Osteoblast (primary cell): ENCODE measurements at regions not wholly inside any gene's neighbourhood (a gene's known extent, or its start where the extent isn't known, plus 50 kb on each side); places are given as distances from the start of the nearest gene placed in this dataset.

Experiments
- DNase-seq: peaks from one replicate; pipeline ENCODE4 v3.0.0; 2011; ENCODE audit warnings: low spot score, mixed read lengths; ENCODE audit not compliant: insufficient read length; ENCODE audit errors: missing footprints
- H2AFZ ChIP-seq: 2 replicates; pipeline ENCODE4 v1.6.0; 2011; ENCODE audit warnings: mild to moderate bottlenecking, low read length
- H3K27ac ChIP-seq: 2 replicates; pipeline ENCODE4 v1.5.1; 2011; ENCODE audit warnings: mild to moderate bottlenecking, low read depth, low read length, moderate library complexity
- H3K27me3 ChIP-seq: 2 replicates; pipeline ENCODE4 v1.6.0; 2012; ENCODE audit warnings: mild to moderate bottlenecking, control low read depth, inconsistent platforms, low read length, moderate library complexity; ENCODE audit not compliant: insufficient read depth
- H3K36me3 ChIP-seq: 2 replicates; pipeline ENCODE4 v1.5.1; 2011; ENCODE audit warnings: mild to moderate bottlenecking, low read length, control low read depth, moderate library complexity; ENCODE audit not compliant: insufficient read depth
- H3K4me1 ChIP-seq: 2 replicates; pipeline ENCODE4 v1.5.1; 2011; ENCODE audit warnings: mild to moderate bottlenecking, low read length, control low read depth, moderate library complexity; ENCODE audit not compliant: insufficient read depth
- H3K4me2 ChIP-seq: 2 replicates; pipeline ENCODE4 v1.6.0; 2011; ENCODE audit warnings: mild to moderate bottlenecking, low read length; ENCODE audit not compliant: insufficient read depth
- H3K4me3 ChIP-seq: fragments of 200-600 bp; sonication (generic); 3 replicates; pipeline ENCODE4 v1.5.1; 2012; ENCODE audit warnings: mild to moderate bottlenecking, low read length, inconsistent platforms; ENCODE audit not compliant: insufficient read depth
- H3K79me2 ChIP-seq: 2 replicates; pipeline ENCODE4 v1.6.0; 2012; ENCODE audit warnings: mild to moderate bottlenecking, low read length, control low read depth, inconsistent platforms; ENCODE audit not compliant: insufficient read depth
- H3K9me3 ChIP-seq: 2 replicates; pipeline ENCODE4 v1.5.1; 2011; ENCODE audit warnings: low read depth, low read length, control low read depth
- H4K20me1 ChIP-seq: 2 replicates; pipeline ENCODE4 v1.6.0; 2012; ENCODE audit warnings: mild to moderate bottlenecking, low read length, control low read depth; ENCODE audit not compliant: insufficient read depth
- TF ChIP-seq, protein P1 (sequence below): IDR thresholded peaks from 2 replicates; pipeline ENCODE4 v1.5.1; 2011; ENCODE audit warnings: mild to moderate bottlenecking, low read depth, low read length, moderate library complexity; ENCODE audit errors: extremely low read depth

DNA sequence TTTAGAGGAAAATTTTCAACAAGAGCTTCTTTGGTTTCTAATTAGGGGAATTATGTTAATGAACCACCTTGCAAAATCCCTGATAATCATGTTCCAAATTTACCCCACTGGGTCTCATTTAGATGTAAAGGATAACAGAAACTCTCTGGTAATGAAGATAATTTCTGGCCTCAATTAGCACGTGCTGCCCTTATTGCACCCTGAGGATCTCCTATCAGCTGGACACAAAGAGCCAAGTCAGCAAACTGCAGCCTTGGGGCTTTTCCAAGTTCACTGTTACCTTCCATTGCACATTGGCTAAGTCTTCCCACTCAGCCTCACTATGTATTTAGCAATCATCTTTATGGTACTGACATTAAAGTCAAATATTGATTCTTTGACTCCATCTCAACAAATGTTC, 78.1 kb downstream of the GP2 start:
- Histone ChIP-seq H3K4me2 (no peak overlapping the region), H3K4me3 (no peak overlapping the region), H3K9me3 (no peaks in the 10 kb centered on the region), H3K79me2 (no peaks in the 10 kb centered on the region), H3K27ac (no peak overlapping the region), H3K36me3 (no peaks in the 10 kb centered on the region), H3K27me3 (no peaks in the 10 kb centered on the region), H4K20me1 (no peaks in the 10 kb centered on the region), H3K4me1 (no peaks in the 10 kb centered on the region), H2AFZ (no peak overlapping the region)
- TF ChIP-seq, protein P1, sequence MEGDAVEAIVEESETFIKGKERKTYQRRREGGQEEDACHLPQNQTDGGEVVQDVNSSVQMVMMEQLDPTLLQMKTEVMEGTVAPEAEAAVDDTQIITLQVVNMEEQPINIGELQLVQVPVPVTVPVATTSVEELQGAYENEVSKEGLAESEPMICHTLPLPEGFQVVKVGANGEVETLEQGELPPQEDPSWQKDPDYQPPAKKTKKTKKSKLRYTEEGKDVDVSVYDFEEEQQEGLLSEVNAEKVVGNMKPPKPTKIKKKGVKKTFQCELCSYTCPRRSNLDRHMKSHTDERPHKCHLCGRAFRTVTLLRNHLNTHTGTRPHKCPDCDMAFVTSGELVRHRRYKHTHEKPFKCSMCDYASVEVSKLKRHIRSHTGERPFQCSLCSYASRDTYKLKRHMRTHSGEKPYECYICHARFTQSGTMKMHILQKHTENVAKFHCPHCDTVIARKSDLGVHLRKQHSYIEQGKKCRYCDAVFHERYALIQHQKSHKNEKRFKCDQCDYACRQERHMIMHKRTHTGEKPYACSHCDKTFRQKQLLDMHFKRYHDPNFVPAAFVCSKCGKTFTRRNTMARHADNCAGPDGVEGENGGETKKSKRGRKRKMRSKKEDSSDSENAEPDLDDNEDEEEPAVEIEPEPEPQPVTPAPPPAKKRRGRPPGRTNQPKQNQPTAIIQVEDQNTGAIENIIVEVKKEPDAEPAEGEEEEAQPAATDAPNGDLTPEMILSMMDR, result no peak
- no peak for DNase-seq

DNA sequence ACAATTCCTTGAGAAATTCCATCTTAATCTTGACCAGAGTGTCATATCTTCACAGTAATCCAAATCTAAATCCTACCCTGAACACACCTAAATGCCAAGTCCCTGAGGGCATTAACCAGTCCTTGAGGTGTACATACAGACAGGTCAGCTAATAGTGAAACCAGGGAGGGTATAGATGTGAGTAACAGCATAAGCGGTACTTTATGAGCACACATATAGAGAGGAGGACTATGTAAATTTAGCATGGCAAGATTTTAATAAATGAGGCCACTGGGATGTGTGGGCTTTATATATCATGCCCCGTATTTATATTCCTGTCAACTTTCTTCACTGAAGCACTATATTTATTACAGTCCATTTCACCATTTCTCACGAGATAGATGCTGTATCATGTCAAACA, 80.2 kb downstream of the GP2 start:
- no peak for DNase-seq
- TF ChIP-seq, protein P1, result no peak
- no peaks in the 10 kb centered on the region for H4K20me1 ChIP-seq
- H3K4me1 ChIP-seq, result no peaks in the 10 kb centered on the region
- H3K36me3 ChIP-seq, result no peaks in the 10 kb centered on the region
- no peak overlapping the region for H3K4me3 ChIP-seq
- H3K27ac ChIP-seq, result no peak overlapping the region
- H3K9me3 ChIP-seq, result no peaks in the 10 kb centered on the region
- no peaks in the 10 kb centered on the region for H3K27me3 ChIP-seq
- H3K79me2 ChIP-seq, result no peaks in the 10 kb centered on the region
- H2AFZ ChIP-seq, result no peak overlapping the region
- H3K4me2 ChIP-seq, result no peak overlapping the region

DNA sequence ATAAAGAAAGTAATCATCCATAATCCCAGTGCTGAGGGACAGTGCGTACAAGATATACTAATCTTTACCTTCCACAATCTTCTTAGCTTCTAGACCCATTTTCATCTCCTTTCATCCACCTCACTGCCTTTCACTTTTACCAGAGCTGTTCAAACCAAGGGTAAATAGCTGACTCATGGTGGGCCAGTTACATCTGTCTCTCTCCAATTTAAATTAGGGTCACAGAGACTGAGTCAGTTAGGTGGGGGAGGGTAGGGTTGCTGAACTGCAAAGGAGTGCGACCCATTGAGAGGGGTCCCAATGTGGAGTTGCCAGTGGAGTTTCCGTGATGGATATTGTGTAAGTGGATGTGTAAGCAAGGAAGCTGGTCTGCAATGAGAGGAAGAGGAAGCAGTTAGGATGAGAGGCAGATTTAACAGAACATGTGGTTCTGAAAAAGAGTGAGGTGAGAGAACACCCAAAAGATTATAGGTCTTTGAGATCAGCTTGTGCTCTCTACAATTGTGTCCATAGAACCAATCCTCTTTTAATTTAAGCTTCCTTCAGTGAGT, 83.5 kb downstream of the GP2 start:
- Histone ChIP-seq H2AFZ (no peak overlapping the region), H3K4me1 (no peaks in the 10 kb centered on the region), H3K27me3 (no peaks in the 10 kb centered on the region), H3K27ac (no peak overlapping the region), H3K79me2 (no peaks in the 10 kb centered on the region), H3K4me2 (no peak overlapping the region), H4K20me1 (no peaks in the 10 kb centered on the region), H3K4me3 (no peak overlapping the region), H3K9me3 (no peaks in the 10 kb centered on the region), H3K36me3 (no peaks in the 10 kb centered on the region)
- DNase-seq, result no peak
- TF ChIP-seq, protein P1, result no peak

DNA sequence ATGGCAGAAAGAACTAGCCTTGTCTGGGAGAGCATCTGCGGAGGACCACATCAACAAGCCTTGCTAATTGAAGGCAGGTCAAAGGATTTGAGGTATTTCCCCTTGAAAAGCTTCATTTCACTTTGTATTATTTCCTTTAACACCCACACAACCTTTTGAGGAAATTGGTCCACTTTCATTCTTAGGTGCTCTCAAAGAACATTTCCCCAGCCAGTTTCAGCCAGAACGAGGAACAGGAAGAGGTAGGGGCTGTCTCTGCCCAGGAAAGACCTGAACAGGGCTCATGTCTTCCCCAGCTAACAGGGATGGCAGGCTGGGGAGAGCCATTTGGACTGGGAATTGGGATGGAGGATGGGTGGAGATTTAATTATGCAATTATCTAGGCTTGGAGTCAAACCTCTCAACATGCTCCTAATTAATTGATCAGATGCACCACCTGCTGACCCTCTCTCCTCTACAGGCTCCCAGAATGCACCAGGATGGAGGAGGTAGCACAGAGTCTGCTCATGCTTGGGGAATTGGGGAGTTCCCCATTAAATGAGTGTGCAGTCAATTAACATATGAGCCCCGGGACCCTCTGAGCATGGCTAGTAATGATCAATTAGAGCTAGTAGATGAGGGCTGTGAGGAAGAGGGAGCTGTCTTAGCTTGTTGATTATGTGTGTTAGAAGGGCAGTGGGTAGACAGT, 84.6 kb downstream of the GP2 start:
- Histone ChIP-seq H3K4me3 (no peak overlapping the region), H4K20me1 (no peaks in the 10 kb centered on the region), H2AFZ (no peak overlapping the region), H3K4me2 (no peak overlapping the region), H3K27me3 (no peaks in the 10 kb centered on the region), H3K36me3 (no peaks in the 10 kb centered on the region), H3K79me2 (no peaks in the 10 kb centered on the region), H3K9me3 (no peaks in the 10 kb centered on the region), H3K4me1 (no peaks in the 10 kb centered on the region), H3K27ac (no peak overlapping the region)
- TF ChIP-seq, protein P1, result no peak
- no peak for DNase-seq
